B cell (primary cell): ENCODE measurements at regions not wholly inside any gene's neighbourhood (a gene's known extent, or its start where the extent isn't known, plus 50 kb on each side); places are given as distances from the start of the nearest gene placed in this dataset.

Experiments
- EZH2 ChIP-seq: IDR thresholded peaks from 2 replicates; pipeline ENCODE4 v1.6.1; 2012; ENCODE audit warnings: borderline replicate concordance, low read depth, mild to moderate bottlenecking, moderate library complexity, low read length; ENCODE audit not compliant: insufficient read depth, poor library complexity, severe bottlenecking
- TF ChIP-seq, protein P1 (sequence below): fragments of 200-600 bp; IDR thresholded peaks from one replicate; pipeline ENCODE4 v1.8.0; 2022; ENCODE audit warnings: antibody characterized with exemption, mild to moderate bottlenecking

DNA sequence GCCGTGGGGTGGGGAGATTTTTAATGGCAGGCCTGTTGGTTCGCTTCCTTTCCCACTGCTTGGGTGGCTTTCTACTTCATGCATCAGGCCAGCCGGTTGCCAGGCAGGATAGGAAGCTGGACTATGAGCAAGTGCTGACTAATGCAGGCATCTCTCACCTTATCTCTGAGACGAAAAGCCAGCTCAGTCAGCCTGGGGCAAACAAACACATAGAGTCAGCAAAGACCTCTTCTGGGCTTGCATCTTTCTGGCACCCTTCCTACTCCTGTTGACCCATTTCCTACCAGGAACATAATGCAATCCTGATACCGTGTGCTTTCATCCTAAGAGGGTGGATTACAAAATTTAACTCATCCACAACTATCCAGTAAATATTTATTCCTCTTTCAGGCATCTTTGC lies 416.6 kb upstream of the MEX3C start:
- TF ChIP-seq, protein P1, sequence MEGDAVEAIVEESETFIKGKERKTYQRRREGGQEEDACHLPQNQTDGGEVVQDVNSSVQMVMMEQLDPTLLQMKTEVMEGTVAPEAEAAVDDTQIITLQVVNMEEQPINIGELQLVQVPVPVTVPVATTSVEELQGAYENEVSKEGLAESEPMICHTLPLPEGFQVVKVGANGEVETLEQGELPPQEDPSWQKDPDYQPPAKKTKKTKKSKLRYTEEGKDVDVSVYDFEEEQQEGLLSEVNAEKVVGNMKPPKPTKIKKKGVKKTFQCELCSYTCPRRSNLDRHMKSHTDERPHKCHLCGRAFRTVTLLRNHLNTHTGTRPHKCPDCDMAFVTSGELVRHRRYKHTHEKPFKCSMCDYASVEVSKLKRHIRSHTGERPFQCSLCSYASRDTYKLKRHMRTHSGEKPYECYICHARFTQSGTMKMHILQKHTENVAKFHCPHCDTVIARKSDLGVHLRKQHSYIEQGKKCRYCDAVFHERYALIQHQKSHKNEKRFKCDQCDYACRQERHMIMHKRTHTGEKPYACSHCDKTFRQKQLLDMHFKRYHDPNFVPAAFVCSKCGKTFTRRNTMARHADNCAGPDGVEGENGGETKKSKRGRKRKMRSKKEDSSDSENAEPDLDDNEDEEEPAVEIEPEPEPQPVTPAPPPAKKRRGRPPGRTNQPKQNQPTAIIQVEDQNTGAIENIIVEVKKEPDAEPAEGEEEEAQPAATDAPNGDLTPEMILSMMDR, result no peak
- no peak for TF ChIP-seq EZH2
